H4 (cell line): ENCODE measurements at regions not wholly inside any gene's neighbourhood (a gene's known extent, or its start where the extent isn't known, plus 50 kb on each side); places are given as distances from the start of the nearest gene placed in this dataset.
A peak's percentile ranks its signal among the peaks of the same experiment; 100 is the strongest.

Experiments
- DNase-seq: peaks from one replicate; pipeline ENCODE4 v3.0.0-alpha.2; 2015; ENCODE audit warnings: low spot score

GRCh38 chr6:139763468-139764210, 389.2 kb upstream of the CITED2 start:
- DNase-seq: no peak

GRCh38 chr6:139762587-139763031, 388.2 kb upstream of the CITED2 start:
- DNase-seq: no peak

GRCh38 chr6:139760128-139760527, 385.7 kb upstream of the CITED2 start:
- no peak for DNase-seq

GRCh38 chr6:139759086-139759485, 384.6 kb upstream of the CITED2 start:
- DNase-seq: no peak

GRCh38 chr6:139758209-139758611, 383.8 kb upstream of the CITED2 start:
- no peak for DNase-seq

GRCh38 chr6:139757784-139758183, 383.3 kb upstream of the CITED2 start:
- DNase-seq: no peak

GRCh38 chr6:139756381-139756780, 381.9 kb upstream of the CITED2 start:
- DNase-seq: no peak

GRCh38 chr6:139754898-139755775, 380.7 kb upstream of the CITED2 start:
- DNase-seq: peak; percentile 4

GRCh38 chr6:139753198-139753861, 378.9 kb upstream of the CITED2 start:
- no peak for DNase-seq

- no peak for DNase-seq
Measured at GRCh38 chr6:139752086-139752485, 377.6 kb upstream of the CITED2 start.

- no peak for DNase-seq
Measured at GRCh38 chr6:139751179-139751578, 376.7 kb upstream of the CITED2 start.

- no peak for DNase-seq
Measured at GRCh38 chr6:139748353-139749146, 374.1 kb upstream of the CITED2 start.

- DNase-seq: no peak
Measured at GRCh38 chr6:139747154-139747553, 372.7 kb upstream of the CITED2 start.

- no peak for DNase-seq
Measured at GRCh38 chr6:139744891-139745290, 370.4 kb upstream of the CITED2 start.

- peak; percentile 14 for DNase-seq
Measured at GRCh38 chr6:139743664-139744437, 369.4 kb upstream of the CITED2 start.

GRCh38 chr6:139742671-139743070, 368.2 kb upstream of the CITED2 start:
- no peak for DNase-seq

GRCh38 chr6:139738801-139739455, 364.5 kb upstream of the CITED2 start:
- DNase-seq: no peak

- DNase-seq: no peak
Measured at GRCh38 chr6:139736325-139736906, 362.0 kb upstream of the CITED2 start.

GRCh38 chr6:139732451-139732850, 358.0 kb upstream of the CITED2 start:
- DNase-seq: no peak
